ENCODE measurements at regions not wholly inside any gene's neighbourhood (a gene's known extent, or its start where the extent isn't known, plus 50 kb on each side); places are given as distances from the start of the nearest gene placed in this dataset.
"Not testable (repeated sequence)": the region's sequence is repeated elsewhere in the genome, so short reads cannot be mapped to it uniquely, and the experiment has no call there.

DNA sequence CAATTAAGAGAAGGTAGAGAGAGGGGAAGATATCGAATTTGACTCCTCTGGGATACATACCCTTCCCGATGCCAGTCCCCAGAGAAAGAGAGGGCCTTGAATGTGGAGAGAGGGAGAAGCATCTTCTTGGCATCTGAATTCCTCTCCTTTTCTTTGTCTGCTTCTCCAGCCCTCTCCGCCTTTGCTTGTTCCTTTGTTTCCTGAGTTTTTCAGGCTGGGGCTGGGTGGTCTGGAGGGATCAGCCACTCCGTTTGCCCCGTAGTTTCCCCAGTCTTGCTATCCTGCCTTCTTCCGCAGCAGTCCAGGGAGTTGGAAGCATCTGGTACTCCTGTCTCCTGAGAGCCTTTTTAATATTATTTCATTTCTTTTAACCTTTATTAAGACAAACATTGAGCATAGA, 107.1 kb upstream of the CADM1 start:
- peaks cover 0 to 4% of the 10 kb centered on the region in 2 donors for H3K27me3 ChIP-seq (ENCODE audit: control insufficient read depth in 2 of 2, insufficient read depth in 2 of 2, low read length in 2 of 2)
- DNase-seq = no peak
- H3K4me3 Mint-ChIP-seq = peak overlapping the region in 1 of 2 donors; percentile 16
- H3K36me3 ChIP-seq (replicated peaks in 1 of 2; ENCODE audit: control insufficient read depth in 1 of 2, insufficient read depth in 2 of 2, low read length in 2 of 2) = no peaks in the 10 kb centered on the region
- H2AFZ ChIP-seq (ENCODE audit: insufficient read depth, low read depth, low read length, poor library complexity, severe bottlenecking) = no peak overlapping the region
- no peaks in the 10 kb centered on the region for H3K9me3 ChIP-seq (replicated peaks in 1 of 2; ENCODE audit: control insufficient read depth in 1 of 2, insufficient read depth in 1 of 2, low read length in 2 of 2)
- TF ChIP-seq CTCF (IDR thresholded peaks at IDR 0.05) = no peak
- H3K27ac Mint-ChIP-seq = no peak overlapping the region
- no peak overlapping the region for H3K4me2 ChIP-seq (replicated peaks; ENCODE audit: extremely low read depth, low read length, poor library complexity, severe bottlenecking)
- no peaks in the 10 kb centered on the region for H3K36me3 Mint-ChIP-seq
- no peaks in the 10 kb centered on the region for H3K79me2 ChIP-seq (ENCODE audit: insufficient read depth, low read length)
- H4K20me1 ChIP-seq (ENCODE audit: insufficient read depth, low read length) = no peaks in the 10 kb centered on the region
- peaks cover 0 to 4% (median 2%) of the 10 kb centered on the region in 7 donors for H3K9me3 Mint-ChIP-seq
- no peaks in the 10 kb centered on the region for H3K4me1 ChIP-seq (ENCODE audit: control insufficient read depth in 1 of 2, insufficient read depth in 2 of 2, low read length in 2 of 2)
- no peak overlapping the region for H3K27ac ChIP-seq (ENCODE audit: low read depth in 1 of 2, low read length in 2 of 2)
- H3K4me1 Mint-ChIP-seq = no peaks in the 10 kb centered on the region
- intact Hi-C loops (cut with micrococcal nuclease) = no loop called here
- peaks cover 6 to 21% (median 19%) of the 10 kb centered on the region in 3 donors for H3K27me3 Mint-ChIP-seq (ENCODE audit: low read depth in 3 of 3)
- no peak overlapping the region for H3K9ac ChIP-seq (ENCODE audit: insufficient read depth, low read length, poor library complexity, severe bottlenecking)
- no peak overlapping the region for H3K4me3 ChIP-seq (replicated peaks in 1 of 3; ENCODE audit: low read depth in 2 of 3, low read length in 3 of 3)
- 70% methylated on average over 4 of the region's 6 CpGs for WGBS (ENCODE audit: insufficient coverage)

DNA sequence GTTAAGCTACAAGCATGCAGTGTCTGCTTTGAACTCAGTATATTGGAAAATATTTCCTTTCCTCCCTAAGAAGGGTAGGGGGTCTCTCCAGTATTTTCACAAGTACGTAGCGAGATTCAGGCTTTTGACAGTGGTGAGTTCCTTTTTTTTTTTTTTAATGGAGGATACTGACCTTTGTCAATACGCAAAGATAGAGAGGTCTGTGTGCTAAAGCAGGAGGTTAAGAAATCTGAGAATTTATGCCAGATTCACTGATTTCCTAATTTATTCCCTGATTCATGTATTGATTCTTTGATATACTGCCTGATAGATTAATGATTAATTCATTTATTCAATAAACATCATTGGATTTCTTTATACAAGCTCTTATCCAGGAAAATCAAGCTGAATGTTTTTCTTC, 106.7 kb upstream of the CADM1 start:
- no peaks in the 10 kb centered on the region for H3K4me1 ChIP-seq (ENCODE audit: control insufficient read depth in 1 of 2, insufficient read depth in 2 of 2, low read length in 2 of 2)
- no peaks in the 10 kb centered on the region for H3K79me2 ChIP-seq (ENCODE audit: insufficient read depth, low read length)
- H2AFZ ChIP-seq (ENCODE audit: insufficient read depth, low read depth, low read length, poor library complexity, severe bottlenecking) = no peak overlapping the region
- H3K27me3 Mint-ChIP-seq (ENCODE audit: low read depth in 3 of 3) = peaks cover 6 to 21% (median 20%) of the 10 kb centered on the region in 3 donors
- no peak overlapping the region for H3K4me3 ChIP-seq (replicated peaks in 1 of 3; ENCODE audit: low read depth in 2 of 3, low read length in 3 of 3)
- no peak overlapping the region for H3K27ac Mint-ChIP-seq
- H3K27me3 ChIP-seq (ENCODE audit: control insufficient read depth in 2 of 2, insufficient read depth in 2 of 2, low read length in 2 of 2) = peaks cover 0 to 4% of the 10 kb centered on the region in 2 donors
- H3K4me3 Mint-ChIP-seq = no peak overlapping the region
- H3K9me3 ChIP-seq (replicated peaks in 1 of 2; ENCODE audit: control insufficient read depth in 1 of 2, insufficient read depth in 1 of 2, low read length in 2 of 2) = no peaks in the 10 kb centered on the region
- no peaks in the 10 kb centered on the region for H3K36me3 Mint-ChIP-seq
- WGBS (ENCODE audit: insufficient coverage) = 100% methylated on average over 2 of the region's 3 CpGs
- H3K4me1 Mint-ChIP-seq = no peaks in the 10 kb centered on the region
- no peaks in the 10 kb centered on the region for H3K36me3 ChIP-seq (replicated peaks in 1 of 2; ENCODE audit: control insufficient read depth in 1 of 2, insufficient read depth in 2 of 2, low read length in 2 of 2)
- H3K9ac ChIP-seq (ENCODE audit: insufficient read depth, low read length, poor library complexity, severe bottlenecking) = no peak overlapping the region
- H3K27ac ChIP-seq (ENCODE audit: low read depth in 1 of 2, low read length in 2 of 2) = no peak overlapping the region
- no peak for DNase-seq
- TF ChIP-seq CTCF (IDR thresholded peaks at IDR 0.05) = no peak
- H3K4me2 ChIP-seq (replicated peaks; ENCODE audit: extremely low read depth, low read length, poor library complexity, severe bottlenecking) = no peak overlapping the region
- H4K20me1 ChIP-seq (ENCODE audit: insufficient read depth, low read length) = no peaks in the 10 kb centered on the region
- peaks cover 0 to 4% (median 2%) of the 10 kb centered on the region in 7 donors for H3K9me3 Mint-ChIP-seq
- intact Hi-C loops (cut with micrococcal nuclease) = no loop called here

GRCh38 chr11:115610234-115610633, 106.0 kb upstream of the CADM1 start:
- H3K27ac ChIP-seq (ENCODE audit: low read depth in 1 of 2, low read length in 2 of 2); intact Hi-C loops (cut with micrococcal nuclease); H3K9me3 ChIP-seq (replicated peaks in 1 of 2; ENCODE audit: control insufficient read depth in 1 of 2, insufficient read depth in 1 of 2, low read length in 2 of 2); H4K20me1 ChIP-seq (ENCODE audit: insufficient read depth, low read length); H3K4me1 ChIP-seq (ENCODE audit: control insufficient read depth in 1 of 2, insufficient read depth in 2 of 2, low read length in 2 of 2); H3K9ac ChIP-seq (ENCODE audit: insufficient read depth, low read length, poor library complexity, severe bottlenecking); H3K36me3 Mint-ChIP-seq; H3K4me1 Mint-ChIP-seq; H3K36me3 ChIP-seq (replicated peaks in 1 of 2; ENCODE audit: control insufficient read depth in 1 of 2, insufficient read depth in 2 of 2, low read length in 2 of 2); H3K4me2 ChIP-seq (replicated peaks; ENCODE audit: extremely low read depth, low read length, poor library complexity, severe bottlenecking); H3K79me2 ChIP-seq (ENCODE audit: insufficient read depth, low read length); H3K4me3 Mint-ChIP-seq; H2AFZ ChIP-seq (ENCODE audit: insufficient read depth, low read depth, low read length, poor library complexity, severe bottlenecking); H3K4me3 ChIP-seq (replicated peaks in 1 of 3; ENCODE audit: low read depth in 2 of 3, low read length in 3 of 3); H3K27ac Mint-ChIP-seq; H3K9me3 Mint-ChIP-seq; DNase-seq; H3K27me3 ChIP-seq (ENCODE audit: control insufficient read depth in 2 of 2, insufficient read depth in 2 of 2, low read length in 2 of 2): not testable (repeated sequence)
- peaks cover 8 to 26% (median 20%) of the 10 kb centered on the region in 3 donors for H3K27me3 Mint-ChIP-seq (ENCODE audit: low read depth in 3 of 3)
- WGBS (ENCODE audit: insufficient coverage) = no CpG with 5 or more reads among the region's 1 CpG

Measured in CD14-positive monocyte (primary cell).